Thymus (tissue), 11 donors: ENCODE measurements at regions not wholly inside any gene's neighbourhood (a gene's known extent, or its start where the extent isn't known, plus 50 kb on each side); places are given as distances from the start of the nearest gene placed in this dataset.

Source experiments
- DNase-seq, 9 donors: peaks; one replicate each; pipeline ENCODE4 v3.0.0-alpha.2; 2013; ENCODE audit warnings: low spot score in 9 of 9, low read depth in 6 of 9, missing footprints in 1 of 9
- H3K27ac ChIP-seq, 2 donors: one replicate each; pipeline ENCODE4 v1.5.1; 2013; ENCODE audit warnings: control low read depth in 1 of 2, low read depth in 1 of 2, low read length in 1 of 2, mild to moderate bottlenecking in 1 of 2, moderate library complexity in 1 of 2
- H3K27me3 ChIP-seq, 2 donors: one replicate each; pipeline ENCODE4 v1.5.1; 2013; ENCODE audit warnings: low read length in 1 of 2; ENCODE audit not compliant: control insufficient read depth in 2 of 2, insufficient read depth in 1 of 2
- H3K36me3 ChIP-seq, 2 donors: one replicate each; pipeline ENCODE4 v1.5.1; 2013; ENCODE audit warnings: low read length in 1 of 2, mild to moderate bottlenecking in 1 of 2, moderate library complexity in 1 of 2; ENCODE audit not compliant: control insufficient read depth in 2 of 2, insufficient read depth in 2 of 2
- H3K4me1 ChIP-seq, 2 donors: one replicate each; pipeline ENCODE4 v1.5.1; 2013; ENCODE audit warnings: low read length in 2 of 2; ENCODE audit not compliant: control insufficient read depth in 2 of 2, insufficient read depth in 2 of 2
- H3K4me3 ChIP-seq, 2 donors: one replicate each; pipeline ENCODE4 v1.5.1; 2013; ENCODE audit warnings: low read length in 2 of 2, control low read depth in 1 of 2, mild to moderate bottlenecking in 1 of 2
- H3K9me3 ChIP-seq, 2 donors: one replicate each; pipeline ENCODE4 v1.5.1; 2013; ENCODE audit warnings: low read length in 1 of 2, mild to moderate bottlenecking in 1 of 2; ENCODE audit not compliant: control insufficient read depth in 2 of 2, insufficient read depth in 1 of 2
- WGBS: extraction: QIAGEN DNeasy Blood & Tissue Kit; methylation state at CpG from one replicate; pipeline ENCODE4 v1.1.7; 2013; 5-methylcytosine and 5-hydroxymethylcytosine counted together
- donor health status: healthy.

GRCh38 chr1:181152892-181153633 is 64.6 kb downstream of the IER5 start:
- peaks cover 41 to 49% of the 10 kb centered on the region in 2 donors for H3K4me1 ChIP-seq
- H3K36me3 ChIP-seq, result no peaks in the 10 kb centered on the region
- H3K9me3 ChIP-seq, result peaks cover 0 to 9% of the 10 kb centered on the region in 2 donors
- WGBS, result 23% methylated on average over 16 of the region's 16 CpGs
- H3K4me3 ChIP-seq, result no peak overlapping the region
- peaks cover 0 to 6% of the 10 kb centered on the region in 2 donors for H3K27me3 ChIP-seq
- H3K27ac ChIP-seq, result no peak overlapping the region
- peak in 1 of 9 donors; percentile 41 for DNase-seq

- H3K4me3 ChIP-seq, result no peak overlapping the region
- DNase-seq, result no peak
- H3K27ac ChIP-seq, result no peak overlapping the region
- peaks cover 0 to 9% of the 10 kb centered on the region in 2 donors for H3K9me3 ChIP-seq
- 98% methylated on average over 2 of the region's 2 CpGs for WGBS
- H3K36me3 ChIP-seq, result no peaks in the 10 kb centered on the region
- peaks cover 40 to 51% of the 10 kb centered on the region in 2 donors for H3K4me1 ChIP-seq
- peaks cover 0 to 6% of the 10 kb centered on the region in 2 donors for H3K27me3 ChIP-seq
Measured at GRCh38 chr1:181153634-181153961, 65.1 kb downstream of the IER5 start.

- Histone ChIP-seq H3K4me3 (no peak overlapping the region), H3K36me3 (no peaks in the 10 kb centered on the region), H3K9me3 (peaks cover 0 to 20% of the 10 kb centered on the region in 2 donors), H3K27ac (no peak overlapping the region), H3K27me3 (peaks cover 0 to 11% of the 10 kb centered on the region in 2 donors), H3K4me1 (peaks cover 33 to 47% of the 10 kb centered on the region in 2 donors)
- 87% methylated on average over 2 of the region's 2 CpGs for WGBS
- DNase-seq, result no peak
Measured at GRCh38 chr1:181155339-181155738, 66.8 kb downstream of the IER5 start.

- Histone ChIP-seq H3K27ac (no peak overlapping the region), H3K4me1 (peaks cover 13 to 17% of the 10 kb centered on the region in 2 donors), H3K36me3 (no peaks in the 10 kb centered on the region), H3K4me3 (no peak overlapping the region), H3K27me3 (peaks cover 0 to 19% of the 10 kb centered on the region in 2 donors), H3K9me3 (peaks cover 0 to 30% of the 10 kb centered on the region in 2 donors)
- 10% methylated on average over 10 of the region's 10 CpGs for WGBS
- DNase-seq, result peak in 5 of 9 donors; percentile 58 to 85 (median 61)
Measured at GRCh38 chr1:181159451-181160140, 71.1 kb downstream of the IER5 start.

- H3K27me3 ChIP-seq, result peaks cover 0 to 19% of the 10 kb centered on the region in 2 donors
- DNase-seq, result no peak
- 98% methylated on average over 3 of the region's 3 CpGs for WGBS
Measured at GRCh38 chr1:181160322-181160721, 71.8 kb downstream of the IER5 start.

GRCh38 chr1:181160998-181161870 is 72.7 kb downstream of the IER5 start:
- Histone ChIP-seq H3K4me1 (peaks cover 13 to 20% of the 10 kb centered on the region in 2 donors), H3K27me3 (peaks cover 0 to 19% of the 10 kb centered on the region in 2 donors), H3K4me3 (no peak overlapping the region), H3K27ac (no peak overlapping the region), H3K36me3 (no peaks in the 10 kb centered on the region), H3K9me3 (peaks cover 0 to 25% of the 10 kb centered on the region in 2 donors)
- WGBS, result 89% methylated on average over 15 of the region's 15 CpGs
- DNase-seq, result no peak

More at GRCh38 chr1:181160322-181160721, 71.8 kb downstream of the IER5 start:
- peaks cover 13 to 17% of the 10 kb centered on the region in 2 donors for H3K4me1 ChIP-seq
- no peaks in the 10 kb centered on the region for H3K36me3 ChIP-seq
- H3K9me3 ChIP-seq, result peaks cover 0 to 25% of the 10 kb centered on the region in 2 donors
- H3K27ac ChIP-seq, result no peak overlapping the region
- no peak overlapping the region for H3K4me3 ChIP-seq

- H3K4me3 ChIP-seq, result no peak overlapping the region
- peaks cover 9 to 18% of the 10 kb centered on the region in 2 donors for H3K4me1 ChIP-seq
- no peak overlapping the region for H3K27ac ChIP-seq
- peaks cover 0 to 21% of the 10 kb centered on the region in 2 donors for H3K9me3 ChIP-seq
- peaks cover 2 to 17% of the 10 kb centered on the region in 2 donors for H3K27me3 ChIP-seq
- DNase-seq, result no peak
- no peaks in the 10 kb centered on the region for H3K36me3 ChIP-seq
Measured at GRCh38 chr1:181163662-181164061, 75.2 kb downstream of the IER5 start.

GRCh38 chr1:181166377-181167196 is 78.1 kb downstream of the IER5 start:
- H3K4me1 ChIP-seq, result peaks cover 0 to 5% of the 10 kb centered on the region in 2 donors
- DNase-seq, result peak in 8 of 9 donors; percentile 64 to 91 (median 78)
- peaks cover 1 to 2% of the 10 kb centered on the region in 2 donors for H3K27me3 ChIP-seq
- no peak overlapping the region for H3K4me3 ChIP-seq
- peaks cover 0 to 5% of the 10 kb centered on the region in 2 donors for H3K9me3 ChIP-seq
- 49% methylated on average over 14 of the region's 14 CpGs for WGBS
- no peaks in the 10 kb centered on the region for H3K36me3 ChIP-seq
- H3K27ac ChIP-seq, result no peak overlapping the region
